Nephron (organoid): ENCODE measurements at regions not wholly inside any gene's neighbourhood (a gene's known extent, or its start where the extent isn't known, plus 50 kb on each side); places are given as distances from the start of the nearest gene placed in this dataset.
"Not testable (repeated sequence)": the region's sequence is repeated elsewhere in the genome, so short reads cannot be mapped to it uniquely, and the experiment has no call there.

ENCODE experiments used
- H3K27ac Mint-ChIP-seq, 3 experiments: 2 replicates each; pipeline ENCODE4 v1.8.0; 2020; ENCODE audit warnings: mixed read lengths in 3 of 3, mild to moderate bottlenecking in 2 of 3, moderate library complexity in 1 of 3
- H3K27me3 Mint-ChIP-seq: 2 replicates; pipeline ENCODE4 v1.8.0; 2021; ENCODE audit warnings: low read depth, mild to moderate bottlenecking, moderate library complexity, mixed read lengths
- H3K36me3 Mint-ChIP-seq: 2 replicates; pipeline ENCODE4 v1.8.0; 2020; ENCODE audit warnings: low read depth, mixed read lengths
- H3K4me1 Mint-ChIP-seq: 2 replicates; pipeline ENCODE4 v1.8.0; 2020; ENCODE audit warnings: mixed read lengths
- H3K4me3 Mint-ChIP-seq, 3 experiments: 2 replicates each; pipeline ENCODE4 v1.8.0; 2020; ENCODE audit warnings: mild to moderate bottlenecking in 3 of 3, mixed read lengths in 3 of 3, moderate library complexity in 2 of 3
- H3K9me3 Mint-ChIP-seq: 2 replicates; pipeline ENCODE4 v1.8.0; 2020; ENCODE audit warnings: mixed read lengths
- CTCF ChIP-seq, 3 experiments: fragments of 200-600 bp; sonication (generic); IDR thresholded peaks; one replicate each; pipeline ENCODE4 v1.5.0; 2021; ENCODE audit warnings: antibody characterized with exemption in 3 of 3; ENCODE audit not compliant: unreplicated experiment in 3 of 3

- H3K27ac Mint-ChIP-seq = no peak overlapping the region
- H3K36me3 Mint-ChIP-seq = no peaks in the 10 kb centered on the region
- H3K27me3 Mint-ChIP-seq = no peaks in the 10 kb centered on the region
- no peak overlapping the region for H3K4me3 Mint-ChIP-seq
- H3K4me1 Mint-ChIP-seq = no peaks in the 10 kb centered on the region
- H3K9me3 Mint-ChIP-seq = peaks cover 16% of the 10 kb centered on the region
- no peak for TF ChIP-seq CTCF (IDR thresholded peaks at IDR 0.05; ENCODE audit: unreplicated experiment in 3 of 3)
Measured at GRCh38 chrX:40988100-40988499, 97.1 kb upstream of the USP9X start.

- not testable (repeated sequence) for H3K4me3 Mint-ChIP-seq, H3K27ac Mint-ChIP-seq, H3K36me3 Mint-ChIP-seq, H3K27me3 Mint-ChIP-seq
- Mint-ChIP-seq H3K4me1 (peaks cover 10% of the 10 kb centered on the region), H3K9me3 (peaks cover 39% of the 10 kb centered on the region)
Measured at GRCh38 chrX:40993395-40993794, 91.8 kb upstream of the USP9X start.

- peak overlapping the region; percentile 75 to 80 (median 79) for H3K4me3 Mint-ChIP-seq
- no peak for TF ChIP-seq CTCF (IDR thresholded peaks at IDR 0.05; ENCODE audit: unreplicated experiment in 3 of 3)
- no peaks in the 10 kb centered on the region for H3K27me3 Mint-ChIP-seq
- H3K36me3 Mint-ChIP-seq = no peaks in the 10 kb centered on the region
- H3K9me3 Mint-ChIP-seq = peaks cover 33% of the 10 kb centered on the region
- peak overlapping the region; percentile 96 to 98 (median 98) for H3K27ac Mint-ChIP-seq
- peaks cover 11% of the 10 kb centered on the region for H3K4me1 Mint-ChIP-seq
Measured at GRCh38 chrX:40996886-40997530, 88.2 kb upstream of the USP9X start.

GRCh38 chrX:40998123-40998522 lies 87.1 kb upstream of the USP9X start:
- Mint-ChIP-seq H3K36me3 (no peaks in the 10 kb centered on the region), H3K27ac (peak overlapping the region in 2 of 3 experiments; percentile 11 to 98)

GRCh38 chrX:41001327-41001726 lies 83.9 kb upstream of the USP9X start:
- Mint-ChIP-seq H3K36me3 (no peaks in the 10 kb centered on the region), H3K9me3 (peaks cover 19% of the 10 kb centered on the region), H3K27me3 (no peaks in the 10 kb centered on the region), H3K4me1 (peaks cover 14% of the 10 kb centered on the region), H3K4me3 (no peak overlapping the region), H3K27ac (peak overlapping the region; percentile 62 to 84 (median 73))
- TF ChIP-seq CTCF (IDR thresholded peaks at IDR 0.05; ENCODE audit: unreplicated experiment in 3 of 3) = no peak

More at GRCh38 chrX:40998123-40998522, 87.1 kb upstream of the USP9X start:
- TF ChIP-seq CTCF (IDR thresholded peaks at IDR 0.05; ENCODE audit: unreplicated experiment in 3 of 3) = no peak
- Mint-ChIP-seq H3K4me3 (no peak overlapping the region), H3K4me1 (peaks cover 14% of the 10 kb centered on the region), H3K27me3 (no peaks in the 10 kb centered on the region), H3K9me3 (peaks cover 32% of the 10 kb centered on the region)

- H3K9me3 Mint-ChIP-seq = peaks cover 19% of the 10 kb centered on the region
Measured at GRCh38 chrX:41002026-41002425, 83.2 kb upstream of the USP9X start.

More at GRCh38 chrX:41002026-41002425, 83.2 kb upstream of the USP9X start:
- H3K27ac Mint-ChIP-seq = peak overlapping the region; percentile 62 to 84 (median 72)
- no peaks in the 10 kb centered on the region for H3K36me3 Mint-ChIP-seq
- no peak overlapping the region for H3K4me3 Mint-ChIP-seq
- no peaks in the 10 kb centered on the region for H3K27me3 Mint-ChIP-seq
- H3K4me1 Mint-ChIP-seq = peaks cover 10% of the 10 kb centered on the region
- no peak for TF ChIP-seq CTCF (IDR thresholded peaks at IDR 0.05; ENCODE audit: unreplicated experiment in 3 of 3)
